HUES6 (cell line): ENCODE measurements at regions not wholly inside any gene's neighbourhood (a gene's known extent, or its start where the extent isn't known, plus 50 kb on each side); places are given as distances from the start of the nearest gene placed in this dataset.
"Not testable (repeated sequence)": the region's sequence is repeated elsewhere in the genome, so short reads cannot be mapped to it uniquely, and the experiment has no call there.

ENCODE experiments used
- H3K27ac ChIP-seq: 2 replicates; pipeline ENCODE4 v1.7.0; 2013; ENCODE audit warnings: low read depth, mild to moderate bottlenecking, low read length, inconsistent platforms
- H3K27me3 ChIP-seq: 2 replicates; pipeline ENCODE4 v1.6.1; 2013; ENCODE audit warnings: low read length; ENCODE audit not compliant: control insufficient read depth, insufficient read depth
- H3K36me3 ChIP-seq: 2 replicates; pipeline ENCODE4 v1.6.1; 2013; ENCODE audit warnings: low read length; ENCODE audit not compliant: control insufficient read depth, insufficient read depth
- H3K4me1 ChIP-seq: 2 replicates; pipeline ENCODE4 v1.6.1; 2013; ENCODE audit warnings: low read length; ENCODE audit not compliant: control insufficient read depth, insufficient read depth
- H3K4me3 ChIP-seq: 2 replicates; pipeline ENCODE4 v1.5.1; 2013; ENCODE audit warnings: low read depth, low read length
- H3K9ac ChIP-seq: one replicate; pipeline ENCODE4 v1.6.1; 2013; ENCODE audit warnings: mild to moderate bottlenecking, low read length
- H3K9me3 ChIP-seq: 2 replicates; pipeline ENCODE4 v1.6.1; 2013; ENCODE audit warnings: low read depth, low read length; ENCODE audit not compliant: control insufficient read depth, insufficient read depth

GRCh38 chr13:80817979-80818378 is 477.1 kb upstream of the SPRY2 start:
- Histone ChIP-seq H3K9ac (no peak overlapping the region), H3K27ac (no peak overlapping the region), H3K4me3 (no peak overlapping the region), H3K27me3 (no peaks in the 10 kb centered on the region), H3K36me3 (no peaks in the 10 kb centered on the region), H3K9me3 (no peaks in the 10 kb centered on the region; the same call in 1 of the 2 replicates), H3K4me1 (no peaks in the 10 kb centered on the region)

- no peaks in the 10 kb centered on the region for H3K27me3 ChIP-seq
- H3K4me1 ChIP-seq, result no peaks in the 10 kb centered on the region
Observed at GRCh38 chr13:80814541-80814940, 473.6 kb upstream of the SPRY2 start.

GRCh38 chr13:80810294-80810693 is 469.4 kb upstream of the SPRY2 start:
- H3K9me3 ChIP-seq, H3K9ac ChIP-seq, H3K27me3 ChIP-seq, H3K4me3 ChIP-seq, H3K36me3 ChIP-seq, H3K27ac ChIP-seq, H3K4me1 ChIP-seq: not testable (repeated sequence)

More at GRCh38 chr13:80814541-80814940, 473.6 kb upstream of the SPRY2 start:
- no peak overlapping the region for H3K9ac ChIP-seq
- no peak overlapping the region for H3K4me3 ChIP-seq
- no peak overlapping the region for H3K27ac ChIP-seq
- no peaks in the 10 kb centered on the region; the same call in 1 of the 2 replicates for H3K9me3 ChIP-seq
- no peaks in the 10 kb centered on the region for H3K36me3 ChIP-seq

GRCh38 chr13:80802946-80803345 is 462.0 kb upstream of the SPRY2 start:
- no peaks in the 10 kb centered on the region for H3K4me1 ChIP-seq
- H3K27ac ChIP-seq, result no peak overlapping the region
- H3K4me3 ChIP-seq, result no peak overlapping the region
- H3K36me3 ChIP-seq, result no peaks in the 10 kb centered on the region
- H3K9ac ChIP-seq, result no peak overlapping the region
- no peaks in the 10 kb centered on the region for H3K9me3 ChIP-seq
- H3K27me3 ChIP-seq, result no peaks in the 10 kb centered on the region

- Histone ChIP-seq H3K9me3 (no peaks in the 10 kb centered on the region), H3K27ac (no peak overlapping the region), H3K36me3 (no peaks in the 10 kb centered on the region), H3K27me3 (no peaks in the 10 kb centered on the region), H3K4me1 (no peaks in the 10 kb centered on the region), H3K9ac (no peak overlapping the region), H3K4me3 (no peak overlapping the region)
Observed at GRCh38 chr13:80798576-80799133, 457.7 kb upstream of the SPRY2 start.

- Histone ChIP-seq H3K9me3 (no peaks in the 10 kb centered on the region), H3K27ac (no peak overlapping the region), H3K27me3 (no peaks in the 10 kb centered on the region), H3K4me1 (peaks cover 11% of the 10 kb centered on the region), H3K9ac (no peak overlapping the region), H3K4me3 (no peak overlapping the region), H3K36me3 (no peaks in the 10 kb centered on the region)
Observed at GRCh38 chr13:80787604-80788003, 446.7 kb upstream of the SPRY2 start.

- Histone ChIP-seq H3K9me3 (no peaks in the 10 kb centered on the region), H3K9ac (no peak overlapping the region), H3K4me3 (no peak overlapping the region), H3K27me3 (no peaks in the 10 kb centered on the region), H3K4me1 (peaks cover 11% of the 10 kb centered on the region), H3K27ac (no peak overlapping the region), H3K36me3 (no peaks in the 10 kb centered on the region)
Observed at GRCh38 chr13:80783926-80784565, 443.1 kb upstream of the SPRY2 start.

GRCh38 chr13:80782441-80782840 is 441.5 kb upstream of the SPRY2 start:
- Histone ChIP-seq H3K9ac (no peak overlapping the region), H3K9me3 (no peaks in the 10 kb centered on the region), H3K4me1 (peaks cover 11% of the 10 kb centered on the region)

GRCh38 chr13:80778297-80778696 is 437.4 kb upstream of the SPRY2 start:
- Histone ChIP-seq H3K9me3 (no peaks in the 10 kb centered on the region), H3K4me3 (no peak overlapping the region), H3K36me3 (no peaks in the 10 kb centered on the region)

More at GRCh38 chr13:80782441-80782840, 441.5 kb upstream of the SPRY2 start:
- Histone ChIP-seq H3K27ac (no peak overlapping the region), H3K27me3 (no peaks in the 10 kb centered on the region), H3K4me3 (no peak overlapping the region), H3K36me3 (no peaks in the 10 kb centered on the region)

GRCh38 chr13:80757694-80758093 is 416.8 kb upstream of the SPRY2 start:
- Histone ChIP-seq H3K4me1 (no peaks in the 10 kb centered on the region), H3K27me3 (no peaks in the 10 kb centered on the region), H3K27ac (no peak overlapping the region)

More at GRCh38 chr13:80778297-80778696, 437.4 kb upstream of the SPRY2 start:
- peaks cover 4% of the 10 kb centered on the region for H3K4me1 ChIP-seq
- H3K27ac ChIP-seq, result no peak overlapping the region
- no peaks in the 10 kb centered on the region for H3K27me3 ChIP-seq
- H3K9ac ChIP-seq, result no peak overlapping the region

GRCh38 chr13:80755910-80756309 is 415.0 kb upstream of the SPRY2 start:
- H3K36me3 ChIP-seq, result no peaks in the 10 kb centered on the region
- no peaks in the 10 kb centered on the region for H3K9me3 ChIP-seq
- no peaks in the 10 kb centered on the region for H3K27me3 ChIP-seq
- H3K9ac ChIP-seq, result no peak overlapping the region
- H3K4me1 ChIP-seq, result no peaks in the 10 kb centered on the region
- no peak overlapping the region for H3K27ac ChIP-seq
- no peak overlapping the region for H3K4me3 ChIP-seq

More at GRCh38 chr13:80757694-80758093, 416.8 kb upstream of the SPRY2 start:
- no peak overlapping the region for H3K9ac ChIP-seq
- no peak overlapping the region for H3K4me3 ChIP-seq
- no peaks in the 10 kb centered on the region for H3K36me3 ChIP-seq
- H3K9me3 ChIP-seq, result no peaks in the 10 kb centered on the region
